PFSK-1 (cell line): ENCODE measurements at regions not wholly inside any gene's neighbourhood (a gene's known extent, or its start where the extent isn't known, plus 50 kb on each side); places are given as distances from the start of the nearest gene placed in this dataset.

Experiments used
- POLR2AphosphoS5 ChIP-seq: IDR thresholded peaks from 2 replicates; pipeline ENCODE4 v1.6.1; 2012; ENCODE audit warnings: low read depth, mild to moderate bottlenecking, control low read depth, low read length, moderate library complexity
- REST ChIP-seq, 2 experiments: IDR thresholded peaks; 2 replicates each; pipeline versions ENCODE4 v1.6.1 to v1.8.0; 2011 to 2012; ENCODE audit warnings: low read depth in 2 of 2, low read length in 2 of 2, control low read depth in 1 of 2, inconsistent platforms in 1 of 2, mild to moderate bottlenecking in 1 of 2, moderate library complexity in 1 of 2; ENCODE audit not compliant: insufficient read depth in 1 of 2
- SIN3A ChIP-seq: IDR thresholded peaks from 2 replicates; pipeline ENCODE4 v1.6.1; 2012; ENCODE audit warnings: mild to moderate bottlenecking, low read length, moderate library complexity, borderline replicate concordance; ENCODE audit not compliant: insufficient read depth
- TAF1 ChIP-seq: IDR thresholded peaks from 2 replicates; pipeline ENCODE4 v1.6.1; 2012; ENCODE audit warnings: low read length, control low read depth, borderline replicate concordance; ENCODE audit not compliant: insufficient read depth

GRCh38 chr4:3629665-3630064, 97.4 kb upstream of the LRPAP1 start:
- TF ChIP-seq REST (IDR thresholded peaks at IDR 0.05; ENCODE audit: insufficient read depth in 1 of 2, low read depth in 2 of 2, low read length in 2 of 2) (no peak), POLR2AphosphoS5 (no peak), TAF1 (no peak), SIN3A (no peak)
